Activated T-helper 9 cell treated with anti-CD3 and anti-CD28 coated beads, Interleukin-2, amount 50 U/mL, for 16 hours (primary cell): ENCODE measurements at regions not wholly inside any gene's neighbourhood (a gene's known extent, or its start where the extent isn't known, plus 50 kb on each side); places are given as distances from the start of the nearest gene placed in this dataset.
"Not testable (repeated sequence)": the region's sequence is repeated elsewhere in the genome, so short reads cannot be mapped to it uniquely, and the experiment has no call there.

Source experiments
- DNase-seq: peaks from one replicate; pipeline ENCODE4 v3.0.0-alpha.2; 2020; ENCODE audit warnings: low read depth

DNA sequence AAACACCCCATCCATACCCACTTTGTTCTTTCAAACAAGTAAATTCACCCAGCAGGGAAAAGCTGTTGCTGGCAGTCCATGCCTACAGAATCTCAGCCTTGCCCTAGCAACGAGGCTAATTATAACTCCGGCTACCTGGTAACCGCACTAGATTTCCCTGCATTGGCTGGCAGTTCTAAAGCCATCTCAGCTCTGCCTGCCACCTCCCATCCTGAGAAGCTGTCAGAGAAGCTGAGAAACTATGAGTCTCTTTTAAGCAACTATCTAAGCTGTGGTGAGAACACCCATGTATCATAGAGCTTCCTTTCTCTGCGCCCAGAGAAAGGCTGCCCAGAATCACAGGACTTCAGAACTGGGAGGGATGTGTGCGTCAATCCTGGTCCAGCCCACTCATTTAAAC is 126.5 kb upstream of the NBPF9 start:
- DNase-seq, result not testable (repeated sequence)

DNA sequence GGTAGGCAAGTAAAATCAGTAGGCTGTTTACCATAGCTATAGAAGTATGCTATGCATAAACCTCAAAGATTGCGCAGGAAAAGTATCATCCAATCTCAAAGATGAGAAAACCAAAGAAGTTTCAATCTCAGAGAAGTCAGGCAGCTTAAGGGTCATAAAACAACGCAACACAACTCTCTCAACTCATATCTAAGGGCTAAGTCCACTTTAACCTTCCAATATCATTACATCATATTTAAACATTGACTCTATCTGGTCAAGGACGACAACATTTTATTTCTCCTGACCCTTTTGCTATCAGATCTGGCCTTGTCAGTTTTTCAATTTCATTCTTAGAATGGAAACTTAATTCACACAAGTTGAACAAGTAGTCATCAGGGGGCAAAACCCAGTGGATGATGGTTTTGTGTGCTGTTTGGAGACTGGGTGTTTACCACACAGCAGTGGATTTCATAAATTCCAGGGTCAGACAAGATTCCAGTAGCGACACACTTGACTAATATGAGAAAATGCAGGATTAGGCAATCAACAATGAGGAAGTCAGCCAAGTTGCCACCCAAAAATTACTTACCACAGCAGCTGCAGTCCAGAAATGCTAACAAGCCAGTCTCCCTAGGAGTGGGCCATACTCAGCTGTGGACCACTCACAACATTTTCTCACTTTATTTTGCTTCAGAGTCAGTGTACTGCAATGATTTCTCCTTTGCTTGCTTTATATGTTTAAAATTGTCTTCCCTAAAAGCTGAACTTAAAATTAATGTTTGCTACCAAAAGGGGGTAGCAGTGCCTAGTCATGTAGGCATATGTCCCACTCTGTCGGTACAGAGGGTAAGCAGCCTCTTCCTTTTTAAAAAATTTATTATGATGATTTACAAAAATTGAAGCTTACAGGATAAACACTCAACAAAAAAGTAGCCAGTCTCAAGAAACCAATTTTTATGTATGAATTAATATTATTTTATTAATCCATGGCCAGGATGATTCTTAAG is 131.9 kb upstream of the NBPF9 start:
- DNase-seq, result not testable (repeated sequence)

DNA sequence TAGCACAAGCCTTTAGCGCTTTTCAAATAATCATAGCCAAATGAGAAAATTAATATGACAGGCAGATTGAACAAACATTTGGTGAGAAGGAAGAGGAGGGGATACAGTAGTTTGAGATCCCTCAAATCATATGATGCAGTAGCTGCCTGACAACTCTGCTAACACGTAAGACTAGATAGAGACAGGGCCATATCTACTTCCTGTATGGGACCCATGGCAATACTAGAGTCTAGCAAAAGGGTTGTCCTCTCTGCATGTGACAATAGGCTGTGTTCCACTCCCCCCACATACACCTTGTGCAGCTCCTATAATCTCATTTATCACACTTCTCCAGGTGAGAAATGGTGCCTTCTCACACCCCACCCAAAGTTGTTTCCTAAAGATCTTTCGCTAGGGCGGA is 134.2 kb upstream of the NBPF9 start:
- not testable (repeated sequence) for DNase-seq

DNA sequence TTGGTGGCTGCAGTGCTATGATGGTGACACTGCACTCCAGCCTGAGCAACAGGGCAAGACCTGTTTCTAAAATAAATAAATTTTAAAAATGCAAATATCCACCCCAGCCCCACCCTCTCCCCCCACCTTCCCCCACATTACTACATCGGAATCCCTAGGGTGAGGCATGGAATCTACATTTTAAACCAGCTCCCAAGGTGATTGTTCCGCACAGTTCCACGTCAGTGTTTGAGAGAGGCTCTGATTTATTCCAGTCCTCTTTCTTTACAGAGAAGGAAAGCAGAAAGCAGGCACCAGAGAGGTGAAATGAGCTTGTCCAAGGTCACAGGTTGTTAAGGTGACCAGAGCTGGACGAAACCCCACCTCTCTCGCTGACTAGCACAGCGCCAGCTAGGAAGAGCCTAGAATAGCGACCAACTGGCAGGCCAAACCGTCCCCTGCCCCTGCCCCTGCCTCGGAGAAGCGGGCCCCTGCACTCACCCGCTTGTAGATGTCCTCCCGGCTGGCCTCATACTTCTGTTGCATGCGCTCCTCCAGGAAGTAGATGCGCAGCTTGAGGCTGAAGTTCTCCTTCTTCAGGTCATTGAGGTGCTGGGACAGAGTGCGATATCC is 136.7 kb upstream of the NBPF9 start:
- DNase-seq, result not testable (repeated sequence)

DNA sequence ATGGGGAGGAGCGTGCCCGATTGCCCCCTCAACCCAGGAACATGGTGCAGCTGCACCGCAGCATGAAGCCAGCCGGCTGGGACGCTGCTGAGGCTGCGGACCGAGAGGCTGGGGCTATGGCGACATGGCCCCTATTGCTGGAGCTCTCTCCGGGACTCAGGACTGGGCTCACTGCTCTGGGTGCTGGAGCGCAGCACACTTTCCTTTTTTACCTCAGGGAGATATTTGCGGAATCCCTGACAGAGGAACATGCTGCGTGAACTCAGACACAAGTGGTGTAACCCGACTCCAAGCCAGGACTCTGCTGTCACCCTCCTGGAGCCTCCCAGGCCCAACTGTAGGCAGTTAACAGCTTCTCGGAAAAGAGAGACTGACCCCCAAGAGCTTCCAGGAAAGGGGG is 137.2 kb upstream of the NBPF9 start:
- not testable (repeated sequence) for DNase-seq

DNA sequence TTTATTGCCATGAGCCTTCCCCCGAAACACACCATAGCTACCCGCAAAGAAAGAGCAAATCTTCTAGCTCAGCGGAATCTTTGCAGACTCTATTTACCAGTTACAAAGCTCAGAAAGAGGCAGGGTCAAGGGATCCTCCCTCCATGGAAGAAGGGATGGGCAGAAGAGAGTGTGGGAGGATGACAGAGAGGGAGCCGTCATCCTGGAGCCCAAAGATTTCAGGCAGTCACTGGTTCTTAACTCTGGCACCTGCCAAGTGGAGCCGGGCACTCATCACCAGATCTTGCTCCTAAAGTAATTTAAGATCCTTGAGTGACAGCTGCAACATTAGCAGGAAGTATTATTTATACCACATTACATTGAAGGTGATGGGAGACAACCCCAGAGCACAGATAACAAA is 137.9 kb upstream of the NBPF9 start:
- DNase-seq, result not testable (repeated sequence)

DNA sequence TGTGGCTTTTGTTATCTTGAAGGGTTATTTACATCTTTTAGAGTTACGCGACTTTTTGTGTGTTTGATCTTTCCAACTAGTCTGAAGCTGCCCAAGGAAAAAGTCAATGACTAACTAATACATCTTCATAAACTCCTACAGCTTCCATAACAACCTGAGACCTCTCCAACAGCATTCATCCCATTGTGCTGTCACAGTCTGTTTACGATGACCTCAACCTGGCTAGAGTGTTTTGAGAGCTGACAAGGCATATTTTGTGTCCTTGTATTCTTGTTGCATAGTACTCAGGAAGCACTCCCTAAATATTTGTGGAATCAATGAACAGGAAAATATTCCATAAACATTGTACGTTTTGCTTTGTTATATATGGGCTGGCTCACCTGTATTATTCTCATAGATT is 140.2 kb upstream of the NBPF9 start:
- DNase-seq, result not testable (repeated sequence)

DNA sequence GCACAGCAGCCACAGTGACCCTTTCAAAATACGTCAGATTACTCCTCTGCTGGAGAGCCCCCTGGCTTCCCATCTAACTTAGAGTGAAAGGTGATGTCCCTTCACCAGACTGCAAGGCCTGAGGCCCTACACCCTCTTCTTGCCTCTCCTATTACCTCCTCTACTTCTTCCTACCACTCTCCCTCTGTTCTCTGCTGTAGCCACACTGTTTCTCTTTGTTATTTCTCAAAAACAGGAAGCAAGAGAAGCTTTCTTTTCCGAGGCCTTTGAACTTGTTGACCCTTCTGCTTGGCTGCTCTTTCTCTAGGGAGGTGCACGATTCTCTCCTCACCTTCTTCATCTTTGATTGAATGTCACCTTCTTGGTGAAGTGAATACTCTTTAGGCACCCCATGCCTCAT is 141.3 kb upstream of the NBPF9 start:
- DNase-seq, result not testable (repeated sequence)

DNA sequence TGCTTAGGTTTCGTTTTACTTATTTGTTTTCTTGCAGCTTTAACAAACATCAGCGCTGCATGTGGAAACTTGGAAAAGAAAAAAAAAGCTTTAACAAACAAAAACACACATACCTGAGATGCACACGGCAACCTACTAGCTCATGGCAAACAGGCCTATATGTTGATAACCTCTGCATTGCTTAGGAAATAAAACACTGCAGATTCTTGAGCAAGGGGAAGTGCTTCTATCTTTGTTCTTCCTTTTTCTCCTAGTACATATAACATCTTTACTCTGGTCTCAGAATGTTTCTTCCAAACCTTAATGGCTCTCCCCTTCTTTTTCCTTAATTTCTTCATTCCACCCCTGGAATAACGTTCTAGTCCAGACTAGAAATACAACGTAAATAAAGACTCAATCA is 142.9 kb upstream of the NBPF9 start:
- DNase-seq, result not testable (repeated sequence)

DNA sequence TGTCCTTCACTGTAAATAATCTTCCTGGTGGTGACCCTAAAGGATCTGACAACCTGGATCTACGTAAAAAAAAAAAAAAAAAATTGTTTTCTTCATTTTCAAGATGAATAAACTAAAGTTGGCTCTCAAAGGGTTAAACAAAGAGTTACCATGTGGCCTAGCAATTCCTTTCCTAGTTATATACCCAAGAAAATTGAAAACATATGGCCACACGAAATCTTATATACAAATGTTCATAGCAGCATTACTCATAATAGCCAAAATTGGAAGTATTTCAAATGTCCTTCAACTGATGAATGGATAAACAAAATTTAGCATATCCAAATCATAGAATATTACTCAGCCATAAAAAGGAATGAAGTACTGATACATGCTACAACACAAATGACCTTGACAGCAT is 145.3 kb upstream of the NBPF9 start:
- not testable (repeated sequence) for DNase-seq

DNA sequence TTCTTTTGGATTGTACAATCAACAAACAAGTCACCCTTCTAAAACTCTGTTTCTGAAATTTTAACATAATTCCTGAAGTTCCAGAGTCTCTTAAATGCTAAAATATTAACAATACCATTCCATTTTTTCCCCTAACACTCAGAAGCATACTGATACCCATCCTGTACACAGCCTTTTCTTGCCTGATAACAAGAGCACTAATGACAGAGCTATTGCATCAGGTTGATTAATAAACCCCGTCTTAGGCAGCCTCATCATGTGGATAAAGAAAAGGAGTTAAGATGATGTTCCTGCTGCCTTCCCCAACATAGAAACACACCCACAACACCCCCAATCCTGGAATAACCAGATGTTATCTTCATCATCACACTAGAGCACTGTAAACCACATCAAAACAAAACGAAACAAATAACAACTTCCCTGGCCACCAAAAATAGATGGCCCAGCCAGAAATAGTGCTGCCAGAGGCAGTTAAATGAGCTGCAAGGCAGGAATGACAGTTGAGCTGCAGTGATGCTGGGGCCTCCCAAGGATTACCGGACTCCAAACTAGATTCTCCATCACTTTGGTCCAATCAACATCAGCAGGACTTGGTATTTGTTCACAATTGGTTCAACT is 146.6 kb upstream of the NBPF9 start:
- DNase-seq, result not testable (repeated sequence)

DNA sequence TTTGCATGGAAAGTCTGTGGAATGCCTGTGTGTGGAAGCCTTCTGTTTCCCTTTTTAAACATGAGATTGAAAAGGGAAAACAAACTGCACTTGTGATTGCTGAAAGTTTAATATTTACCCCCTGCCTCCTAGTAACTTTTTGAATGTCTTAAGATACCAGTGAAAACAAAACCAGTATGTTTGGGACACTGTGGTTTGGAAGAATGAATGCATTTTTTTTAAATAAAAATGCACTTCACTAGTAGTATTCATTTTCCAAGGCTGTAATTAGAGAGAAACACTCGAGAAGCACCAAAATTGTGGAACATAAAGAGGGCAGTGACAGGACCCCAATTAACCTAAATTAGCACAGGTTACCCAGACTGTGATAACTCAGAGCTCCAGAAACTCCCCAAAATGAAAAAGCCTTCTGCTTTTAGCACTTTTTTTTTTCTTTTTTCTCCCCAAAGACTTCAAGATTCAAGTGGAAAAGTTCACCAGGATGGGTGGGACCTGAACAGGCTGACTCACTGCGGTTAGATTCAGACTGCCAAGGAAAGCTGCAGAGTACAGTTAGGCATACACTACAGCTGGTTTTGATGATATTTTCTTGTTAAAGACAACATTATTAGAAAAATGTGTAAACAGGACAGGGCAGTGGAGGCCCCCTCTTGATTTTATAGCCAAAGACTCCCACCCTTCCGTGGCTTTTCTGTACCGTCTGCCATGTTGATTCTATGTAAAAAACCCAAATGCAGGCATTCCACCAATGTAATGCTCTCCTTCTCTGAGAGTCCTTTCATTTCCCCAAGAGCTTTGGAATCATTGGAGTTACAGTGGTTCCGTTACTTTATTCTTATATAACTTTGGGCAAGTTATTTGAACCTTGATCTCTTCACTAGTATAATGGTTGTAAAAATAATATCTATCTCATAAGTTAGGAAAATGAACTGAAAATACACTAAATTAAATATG is 151.8 kb upstream of the NBPF9 start:
- not testable (repeated sequence) for DNase-seq

DNA sequence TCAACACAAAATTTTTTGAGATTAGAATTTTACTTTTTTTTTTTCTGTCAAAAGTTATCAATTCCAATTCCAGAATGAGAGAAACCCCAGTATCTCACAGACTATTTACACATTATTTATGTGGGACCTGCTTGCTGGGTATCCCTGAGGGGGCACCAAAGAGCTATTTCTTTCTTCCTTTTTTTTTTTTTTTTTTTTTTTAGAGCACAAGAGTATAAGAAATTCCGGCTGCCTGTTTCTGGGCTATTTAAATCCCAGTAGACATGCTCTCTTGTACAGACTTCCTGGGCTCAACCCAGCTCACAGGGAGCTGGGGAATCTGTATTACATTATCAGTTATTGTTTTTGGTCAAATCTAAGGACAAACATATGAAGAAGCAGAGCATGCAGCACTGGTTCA is 156.9 kb upstream of the NBPF9 start:
- not testable (repeated sequence) for DNase-seq

DNA sequence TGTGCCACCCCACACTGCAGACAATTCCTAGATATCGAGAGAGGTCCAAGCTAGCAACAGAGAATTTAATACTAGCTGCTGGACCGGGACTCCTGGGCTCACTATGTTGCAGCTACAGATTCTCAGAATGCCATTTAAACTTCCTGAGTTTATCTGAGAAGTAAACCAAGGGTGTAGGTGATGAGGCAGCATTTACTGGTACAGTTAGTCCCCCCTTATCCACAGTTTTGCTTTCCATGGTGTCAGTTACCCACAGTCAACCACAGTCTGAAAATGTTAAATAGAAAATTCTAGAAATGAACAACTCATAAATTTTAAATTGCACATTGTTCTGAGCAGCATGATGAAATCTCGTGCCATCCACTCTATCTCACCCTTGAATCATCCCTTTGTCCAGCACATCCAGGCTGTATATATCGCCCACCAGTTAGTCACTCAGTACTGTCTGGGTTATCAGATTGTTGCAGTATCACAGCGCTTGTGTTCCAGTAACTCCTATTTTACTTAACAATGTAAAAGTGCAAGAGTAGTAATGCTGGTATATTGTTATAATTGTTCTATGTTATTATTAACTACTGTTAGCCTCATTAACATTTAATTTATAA is 157.5 kb upstream of the NBPF9 start:
- DNase-seq, result not testable (repeated sequence)

DNA sequence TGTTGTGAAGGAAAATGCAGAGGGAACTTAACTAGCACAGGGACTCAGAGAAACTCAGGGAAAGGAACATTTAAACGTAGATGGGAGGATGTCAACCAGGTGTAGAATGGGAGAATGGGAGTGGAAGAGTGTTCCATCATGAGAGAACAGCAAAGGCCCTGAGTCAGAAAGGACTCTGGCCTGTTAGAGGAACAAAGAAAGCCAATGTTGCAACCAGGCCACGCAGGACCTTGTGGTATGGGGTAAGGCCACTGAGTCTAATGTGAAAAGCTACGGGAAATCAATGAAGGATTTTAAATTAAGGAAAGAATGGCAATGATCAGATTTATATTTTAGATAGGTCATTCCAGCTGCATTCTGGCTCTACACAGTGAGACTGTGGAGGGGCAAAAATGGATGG is 163.9 kb upstream of the NBPF9 start:
- not testable (repeated sequence) for DNase-seq

DNA sequence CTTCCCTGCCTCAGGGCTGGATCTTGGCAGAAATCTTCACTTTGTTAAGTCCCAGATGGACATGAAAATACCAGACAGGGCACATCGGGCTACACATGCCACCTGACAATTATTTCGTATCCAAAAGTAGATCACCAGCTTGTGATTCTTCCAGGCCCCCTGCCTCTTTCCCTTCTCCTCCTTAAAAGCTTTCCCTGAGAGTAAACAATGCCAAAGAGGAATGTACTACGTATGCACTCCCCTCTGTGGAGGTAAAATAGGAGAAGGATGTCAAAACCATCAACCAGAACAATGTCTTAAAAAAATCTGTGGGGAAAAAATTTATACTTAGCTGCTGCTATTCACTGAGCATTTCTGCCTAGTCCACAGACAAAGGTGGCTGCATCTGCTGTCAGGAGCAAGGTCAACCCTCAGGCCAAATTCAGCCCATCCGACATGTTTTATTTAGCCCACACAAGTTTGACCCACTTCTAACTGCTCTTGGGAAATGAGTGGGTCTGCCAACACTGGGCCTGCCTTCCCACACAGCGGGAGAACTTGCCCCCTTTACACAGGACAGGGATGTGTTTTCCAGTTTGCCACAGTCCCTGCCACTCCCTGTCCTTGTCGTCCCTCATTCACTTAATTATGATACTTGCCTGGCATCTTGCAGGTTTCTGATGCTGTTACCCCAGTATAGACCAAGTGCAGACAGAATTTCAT is 165.8 kb upstream of the NBPF9 start:
- not testable (repeated sequence) for DNase-seq

DNA sequence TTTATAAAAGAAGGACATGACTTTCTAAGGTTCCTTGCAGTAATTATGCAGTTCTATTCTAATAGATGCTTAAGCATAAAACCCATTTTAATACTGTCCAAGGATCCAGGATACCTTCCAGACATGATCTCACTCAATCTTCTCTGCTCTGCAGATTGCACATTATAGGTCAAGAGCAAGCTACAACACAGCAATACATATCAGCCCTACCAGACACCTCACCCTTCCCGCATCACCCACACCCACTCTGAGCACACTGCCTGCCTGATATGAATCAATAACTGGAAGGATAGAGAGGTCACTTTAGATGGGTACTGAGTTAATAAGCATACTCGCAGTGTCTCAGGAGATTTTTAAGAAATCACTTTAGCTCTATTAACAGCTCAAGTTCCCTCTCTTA is 166.5 kb upstream of the NBPF9 start:
- DNase-seq, result not testable (repeated sequence)

DNA sequence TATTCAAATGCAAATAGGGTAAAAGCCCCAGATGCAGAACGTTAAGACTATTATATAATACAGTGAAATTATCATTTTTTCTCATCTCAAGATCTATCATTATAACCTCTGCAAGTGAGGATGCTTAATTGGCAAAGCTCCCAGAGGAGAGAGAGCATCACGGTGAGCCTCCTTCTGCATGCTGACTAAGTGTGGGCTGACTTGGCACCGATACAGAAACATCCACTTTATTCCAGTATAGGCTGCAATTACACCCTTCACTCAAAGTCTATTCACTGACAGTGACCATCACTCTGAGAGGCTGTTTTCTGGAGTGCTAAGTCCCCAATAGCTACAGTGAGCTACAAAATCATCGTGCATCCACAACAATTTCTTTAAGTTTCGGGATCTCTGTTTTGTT is 171.1 kb upstream of the NBPF9 start:
- DNase-seq, result not testable (repeated sequence)

DNA sequence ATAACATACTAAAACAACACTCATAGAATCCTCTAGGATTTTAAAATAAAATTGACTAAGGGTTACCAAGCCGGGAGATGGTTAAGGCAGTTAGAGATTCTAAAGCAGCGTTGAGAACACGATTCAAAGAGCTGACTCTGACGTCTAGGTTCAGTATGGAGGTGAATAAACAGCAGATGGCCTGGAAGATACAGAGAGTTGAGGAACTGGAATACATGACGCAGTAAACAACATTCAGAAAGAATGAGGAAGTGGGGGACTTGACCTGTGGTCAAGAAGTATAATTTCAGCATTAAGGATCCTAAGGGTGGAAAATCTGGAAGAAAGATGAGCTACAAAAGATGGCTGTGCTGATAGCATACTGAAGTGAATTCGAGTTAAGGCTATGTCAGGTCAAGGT is 172.5 kb upstream of the NBPF9 start:
- not testable (repeated sequence) for DNase-seq

DNA sequence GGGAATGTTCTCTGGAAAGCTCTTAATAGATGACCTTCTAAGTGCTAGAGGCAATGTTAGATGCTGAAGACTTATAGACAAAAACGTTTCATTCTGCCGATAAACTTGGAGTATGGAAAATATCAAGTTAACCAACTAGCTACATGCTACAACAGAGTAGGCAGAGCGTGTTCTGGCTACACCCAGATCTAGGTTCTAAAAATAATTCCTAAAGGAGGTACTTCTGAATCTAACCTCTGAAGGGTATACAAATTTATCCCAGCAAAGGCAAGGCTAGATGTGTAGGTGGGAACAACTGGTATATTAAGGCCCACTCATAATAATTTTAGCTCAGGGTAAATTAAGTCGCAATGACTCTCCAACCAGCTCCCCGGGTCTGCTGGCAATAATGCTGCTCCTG is 173.1 kb upstream of the NBPF9 start:
- not testable (repeated sequence) for DNase-seq
